Activated CD8-positive, alpha-beta memory T cell treated with anti-CD3 and anti-CD28 coated beads for 48 hours (primary cell): ENCODE measurements at regions not wholly inside any gene's neighbourhood (a gene's known extent, or its start where the extent isn't known, plus 50 kb on each side); places are given as distances from the start of the nearest gene placed in this dataset.

ENCODE experiments used
- DNase-seq, 3 experiments: peaks; one replicate each; pipeline ENCODE4 v3.0.0-alpha.2; 2020; ENCODE audit warnings: low read depth in 2 of 3, low spot score in 2 of 3

- no peak for DNase-seq
These were observed 173.1 kb upstream of the CHRNA7 start for GRCh38 chr15:31857194-31857593.

GRCh38 chr15:31858026-31858425, 172.3 kb upstream of the CHRNA7 start:
- DNase-seq, result no peak

GRCh38 chr15:31866248-31866647, 164.1 kb upstream of the CHRNA7 start:
- DNase-seq, result no peak

DNA sequence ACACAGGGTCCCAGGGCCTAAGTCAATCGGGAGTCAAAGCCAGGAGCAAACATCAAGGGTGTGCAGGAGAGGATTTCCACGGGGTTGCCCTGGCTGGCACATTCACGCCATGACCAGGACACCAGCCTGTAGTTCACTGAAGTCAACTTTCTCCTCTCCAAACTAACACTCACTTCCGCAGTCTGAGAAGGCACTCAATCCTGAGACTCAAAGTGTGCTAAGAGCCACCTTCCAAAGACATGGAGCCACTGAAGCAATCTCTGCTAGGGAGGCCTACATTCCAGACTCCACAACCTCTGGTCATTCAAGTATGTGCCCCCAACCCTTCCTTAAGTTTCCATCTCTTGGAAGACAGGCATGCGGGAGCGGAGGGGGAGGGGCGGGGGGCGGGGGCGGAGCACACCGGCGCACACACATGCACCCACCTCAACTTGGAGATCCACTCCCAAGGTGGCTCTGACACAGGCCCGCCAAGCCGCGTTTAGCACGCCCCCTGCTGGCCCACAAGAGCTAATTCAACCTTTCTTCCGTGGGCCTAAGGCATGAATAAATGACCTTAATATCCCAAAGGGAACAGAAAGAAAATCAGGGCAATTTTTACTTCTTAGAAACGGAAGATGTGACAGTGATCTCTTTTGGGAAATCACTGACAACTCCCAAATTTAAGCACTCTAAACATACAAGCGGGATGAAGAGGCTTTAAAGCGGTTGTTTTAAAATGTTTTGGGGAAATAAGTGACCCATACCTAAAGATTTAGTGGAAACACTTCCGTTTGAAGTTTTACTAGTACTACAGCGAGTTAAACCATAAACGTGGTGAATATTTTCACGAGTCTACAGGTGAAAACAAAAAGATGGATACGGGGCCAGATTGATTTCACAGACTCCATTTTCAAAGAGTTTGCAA, 162.5 kb upstream of the CHRNA7 start:
- DNase-seq, result peak in 2 of 3 experiments; percentile 18 to 45

GRCh38 chr15:31869686-31870307, 160.5 kb upstream of the CHRNA7 start:
- DNase-seq, result no peak

- DNase-seq, result peak; percentile 67 to 73 (median 71)
These were observed 159.8 kb upstream of the CHRNA7 start, which contains the start of gene OTUD7A for GRCh38 chr15:31870328-31871165. Gene OTUD7A, minus strand, starts transcription at chr15:31870673.

GRCh38 chr15:31871166-31871886, 159.0 kb upstream of the CHRNA7 start:
- DNase-seq, result no peak

DNA sequence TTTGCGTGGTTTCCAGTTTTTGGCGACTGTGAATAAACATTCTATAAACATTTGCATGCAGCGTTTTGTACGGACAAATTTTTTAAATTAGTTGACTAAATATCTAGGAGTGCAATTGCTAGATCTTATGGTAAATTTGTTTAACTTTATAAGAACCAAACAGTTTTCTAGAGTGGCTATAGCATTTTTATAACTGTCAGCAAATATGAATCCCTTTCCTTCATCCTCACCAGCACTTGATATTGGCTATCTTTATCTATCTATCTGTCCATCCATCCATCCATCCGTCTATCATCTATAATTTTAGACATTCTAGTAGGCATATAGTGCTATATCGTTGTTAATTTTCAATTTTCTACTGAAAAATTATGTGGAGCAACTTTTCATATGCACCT, 158.4 kb upstream of the CHRNA7 start:
- DNase-seq, result no peak

DNA sequence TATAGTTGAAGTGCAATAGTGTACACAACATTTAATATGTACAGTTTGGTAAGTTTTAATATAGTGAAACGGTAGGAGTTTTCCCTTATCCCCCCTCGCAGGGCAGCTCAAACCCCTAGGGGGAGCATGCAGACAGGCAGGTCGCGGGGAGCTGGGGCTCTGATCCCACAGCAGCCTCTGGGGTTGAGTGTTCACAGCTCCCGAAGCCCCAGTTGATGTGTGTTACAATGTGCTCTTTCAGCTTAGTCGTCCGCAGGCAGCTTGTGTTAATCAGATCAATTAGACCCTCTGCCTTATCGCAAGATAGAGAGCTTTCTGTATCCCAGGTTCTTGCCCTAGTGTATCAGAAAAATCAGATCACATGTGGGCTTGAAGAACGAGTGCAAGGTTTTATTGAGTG, 143.1 kb upstream of the CHRNA7 start:
- DNase-seq, result no peak

GRCh38 chr15:31892513-31892912, 137.8 kb upstream of the CHRNA7 start:
- DNase-seq, result no peak

- DNase-seq, result no peak
These were observed 136.5 kb upstream of the CHRNA7 start for GRCh38 chr15:31893780-31894179.

GRCh38 chr15:31897746-31898145, 132.6 kb upstream of the CHRNA7 start:
- DNase-seq, result no peak

DNA sequence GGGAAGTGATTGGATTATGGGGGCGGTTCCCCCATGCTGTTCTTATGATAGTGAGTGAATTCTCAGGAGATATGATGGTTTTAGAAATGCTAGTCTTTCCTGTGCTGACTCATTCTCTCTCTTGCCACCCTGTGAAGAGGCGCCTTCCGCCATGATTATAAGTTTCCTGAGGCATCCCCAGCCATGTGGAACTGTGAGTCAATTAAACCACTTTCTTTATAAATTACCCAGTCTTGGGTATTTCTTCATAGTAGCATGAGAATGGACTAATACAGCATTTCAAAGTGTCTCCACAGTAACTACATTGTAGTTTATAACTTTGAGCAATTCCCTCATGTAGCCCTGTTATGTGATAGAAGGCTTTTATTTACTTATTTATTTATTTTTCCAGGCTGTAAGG, 128.8 kb upstream of the CHRNA7 start:
- DNase-seq, result no peak

GRCh38 chr15:31905054-31905453, 125.3 kb upstream of the CHRNA7 start:
- no peak for DNase-seq

DNA sequence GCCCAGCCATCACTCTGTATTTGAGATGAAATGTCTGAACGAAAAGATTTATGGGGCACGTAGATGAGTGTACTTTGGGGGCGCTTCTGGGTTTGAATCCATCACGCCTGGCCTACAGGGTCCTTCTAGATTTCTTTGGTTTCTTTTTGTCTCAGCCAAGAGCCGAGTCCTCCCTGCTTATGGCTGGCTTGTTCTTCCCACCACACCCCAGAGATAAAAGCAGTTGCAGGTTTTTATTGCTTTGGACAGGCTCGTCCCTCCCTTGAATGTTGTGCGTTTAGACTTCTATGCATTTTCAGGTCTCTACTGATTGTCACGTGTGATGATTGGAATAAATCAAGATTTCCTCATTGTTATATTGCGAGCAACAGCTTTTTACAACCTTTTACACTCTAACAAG, 104.8 kb upstream of the CHRNA7 start:
- no peak for DNase-seq

- peak in 1 of 3 experiments; percentile 3 for DNase-seq
These were observed 99.3 kb upstream of the CHRNA7 start for GRCh38 chr15:31930967-31931366.

DNA sequence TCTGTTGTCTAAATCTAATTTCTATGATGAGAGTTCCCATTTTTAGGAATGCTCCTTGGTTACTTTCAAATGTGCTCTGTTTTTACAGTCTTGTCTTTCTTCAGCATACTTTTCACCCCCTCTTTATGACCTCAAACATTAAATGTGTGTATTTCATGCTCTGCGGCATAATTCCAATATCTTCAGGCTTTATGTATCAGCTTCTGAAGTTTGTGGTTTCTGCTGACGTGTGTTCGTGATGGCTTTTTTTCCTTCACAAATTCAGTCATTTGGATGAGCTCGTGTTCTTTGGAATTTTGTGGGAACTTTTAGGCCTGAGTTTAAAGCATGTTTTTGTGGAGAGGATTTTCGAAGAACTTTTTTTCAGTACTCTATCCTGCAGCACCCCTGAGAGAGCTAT, 97.7 kb upstream of the CHRNA7 start:
- DNase-seq, result no peak

DNA sequence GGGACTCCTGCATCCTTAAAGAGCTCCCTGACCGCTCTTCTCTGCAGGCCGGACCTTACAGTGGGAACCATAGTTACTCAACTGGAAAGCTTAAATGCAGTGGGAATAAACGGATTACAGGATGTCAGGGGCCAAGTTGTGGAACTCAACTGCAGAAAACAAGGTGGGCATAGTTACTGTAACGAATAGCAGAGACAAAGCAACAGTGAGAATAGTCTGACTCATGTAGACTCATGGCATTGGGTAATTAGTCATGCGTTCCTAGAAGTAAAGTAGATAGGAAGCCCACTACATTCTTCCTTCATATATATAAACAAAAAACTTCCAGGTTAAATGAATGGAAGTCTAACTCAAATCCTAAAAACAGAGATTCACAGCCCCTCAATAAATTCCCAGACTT, 95.5 kb upstream of the CHRNA7 start:
- DNase-seq, result no peak

DNA sequence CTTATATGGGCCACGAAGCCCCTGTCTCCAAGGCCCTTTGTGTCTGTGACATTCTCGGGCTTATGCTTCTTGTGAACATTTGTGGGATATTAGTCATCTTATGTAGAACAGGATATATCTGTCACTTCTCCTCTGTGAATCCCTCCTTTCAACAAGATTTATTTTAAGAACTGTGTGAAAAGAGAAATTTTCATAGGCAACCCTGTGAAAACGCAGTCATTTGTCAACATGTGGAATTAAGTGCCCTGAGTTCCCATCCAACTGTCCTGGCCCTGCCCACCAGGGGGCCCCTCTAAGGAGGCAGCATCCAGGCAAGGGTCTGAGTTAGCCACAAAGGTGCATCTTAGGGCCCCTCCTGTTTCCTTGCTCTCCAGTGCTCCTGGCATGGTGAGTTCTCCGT, 76.8 kb upstream of the CHRNA7 start:
- DNase-seq, result no peak

GRCh38 chr15:31954374-31955172, 75.7 kb upstream of the CHRNA7 start:
- no peak for DNase-seq
